Stomach (tissue), 8 donors: ENCODE measurements at regions not wholly inside any gene's neighbourhood (a gene's known extent, or its start where the extent isn't known, plus 50 kb on each side); places are given as distances from the start of the nearest gene placed in this dataset.

Source experiments
- DNase-seq, 2 donors: peaks; one replicate each; pipeline versions ENCODE4 v3.0.0 to v3.0.0-alpha.2; 2013 to 2019
- H3K27ac ChIP-seq, 5 donors: fragments of 200-600 bp in 4 of 5; sonication (generic) in 4 of 5; one replicate each; pipeline ENCODE4 v1.5.1; 2013 to 2019; ENCODE audit warnings: mild to moderate bottlenecking in 1 of 5, moderate library complexity in 1 of 5
- H3K27me3 ChIP-seq, 3 donors: fragments of 200-600 bp; sonication (generic); one replicate each; pipeline ENCODE4 v1.5.1; 2017 to 2019; ENCODE audit warnings: mixed run types in 1 of 3
- H3K36me3 ChIP-seq, 4 donors: fragments of 200-600 bp; sonication (generic); 1 replicate in 3 of 4; 2 replicates in 1 of 4; pipeline ENCODE4 v1.5.1; 2016 to 2019
- H3K4me1 ChIP-seq, 4 donors: fragments of 200-600 bp; sonication (generic); one replicate each; pipeline ENCODE4 v1.5.1; 2016 to 2019
- H3K4me3 ChIP-seq, 4 donors: fragments of 200-600 bp; sonication (generic) in 3 of 4; one replicate each; pipeline ENCODE4 v1.5.1; 2016 to 2019; ENCODE audit warnings: mild to moderate bottlenecking in 1 of 4
- H3K9me3 ChIP-seq, 4 donors: fragments of 200-600 bp; sonication (generic); one replicate each; pipeline ENCODE4 v1.5.1; 2016 to 2019
- EP300 ChIP-seq: sonication (generic); formaldehyde crosslinking; IDR thresholded peaks from one replicate; pipeline ENCODE4 v1.6.1; 2017; ENCODE audit warnings: antibody characterized with exemption
- POLR2A ChIP-seq, 4 donors: fragments of 450-650 bp; IDR thresholded peaks; one replicate each; pipeline ENCODE4 v1.6.1; 2016; ENCODE audit warnings: antibody characterized with exemption in 4 of 4, control low read depth in 2 of 4, mild to moderate bottlenecking in 1 of 4, moderate library complexity in 1 of 4
- POLR2AphosphoS5 ChIP-seq, 3 donors: sonication (generic); formaldehyde crosslinking; IDR thresholded peaks; one replicate each; pipeline ENCODE4 v1.6.1; 2016; ENCODE audit warnings: antibody characterized with exemption in 3 of 3
- WGBS, 5 donors: extraction: QIAGEN DNeasy Blood & Tissue Kit in 3 of 5; methylation state at CpG; one replicate each; pipeline versions ENCODE4 v1.1.5 to v1.1.7; 2013 to 2018; 5-methylcytosine and 5-hydroxymethylcytosine counted together
- intact Hi-C: fragments of 100-400 bp; cut with DNase I; formaldehyde crosslinking; loops from one replicate; pipeline ENCODE4 v1.15.1; 2023; ENCODE audit warnings: low total_unique reads
- TF ChIP-seq, protein P1 (sequence below), 7 experiments: fragments of 450-650 bp in 4 of 7; fragments of 200-600 bp in 3 of 7; sonication (generic) in 3 of 7; IDR thresholded peaks; one replicate each; pipeline ENCODE4 v1.5.1; 2016 to 2019; ENCODE audit warnings: antibody characterized with exemption in 7 of 7, control low read depth in 2 of 7, mild to moderate bottlenecking in 1 of 7
- donor health status: healthy with polysubstance abuse.
- donor health status: Bipolar disorder and iron deficiency.
- donor health status: healthy.

DNA sequence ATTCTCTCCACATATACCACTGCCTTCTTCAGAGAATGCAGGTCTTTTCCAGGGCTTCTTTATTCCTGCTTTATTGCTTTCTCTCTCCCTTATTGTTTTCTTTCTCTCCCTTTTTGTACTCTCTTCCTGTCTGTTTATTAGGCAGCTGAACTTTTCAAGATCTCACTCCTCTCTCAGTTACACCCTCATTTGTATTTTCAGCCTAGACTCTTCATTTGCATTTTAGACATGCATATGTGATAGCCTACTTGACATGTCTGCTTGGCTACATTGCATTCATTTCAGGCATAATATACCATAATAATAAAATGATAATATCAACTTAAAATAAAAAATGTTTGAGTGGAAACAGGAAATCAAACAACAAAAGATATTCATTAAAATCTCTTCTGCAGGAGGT is 377.9 kb upstream of the TNC start:
- Histone ChIP-seq H3K27ac (no peak overlapping the region), H3K4me3 (no peak overlapping the region), H3K36me3 (no peaks in the 10 kb centered on the region), H3K4me1 (peaks cover 0 to 24% (median 5%) of the 10 kb centered on the region in 4 donors), H3K9me3 (no peaks in the 10 kb centered on the region), H3K27me3 (peaks cover 0 to 6% (median 0%) of the 10 kb centered on the region in 3 donors)
- intact Hi-C loops, result no loop called here
- TF ChIP-seq, protein P1, sequence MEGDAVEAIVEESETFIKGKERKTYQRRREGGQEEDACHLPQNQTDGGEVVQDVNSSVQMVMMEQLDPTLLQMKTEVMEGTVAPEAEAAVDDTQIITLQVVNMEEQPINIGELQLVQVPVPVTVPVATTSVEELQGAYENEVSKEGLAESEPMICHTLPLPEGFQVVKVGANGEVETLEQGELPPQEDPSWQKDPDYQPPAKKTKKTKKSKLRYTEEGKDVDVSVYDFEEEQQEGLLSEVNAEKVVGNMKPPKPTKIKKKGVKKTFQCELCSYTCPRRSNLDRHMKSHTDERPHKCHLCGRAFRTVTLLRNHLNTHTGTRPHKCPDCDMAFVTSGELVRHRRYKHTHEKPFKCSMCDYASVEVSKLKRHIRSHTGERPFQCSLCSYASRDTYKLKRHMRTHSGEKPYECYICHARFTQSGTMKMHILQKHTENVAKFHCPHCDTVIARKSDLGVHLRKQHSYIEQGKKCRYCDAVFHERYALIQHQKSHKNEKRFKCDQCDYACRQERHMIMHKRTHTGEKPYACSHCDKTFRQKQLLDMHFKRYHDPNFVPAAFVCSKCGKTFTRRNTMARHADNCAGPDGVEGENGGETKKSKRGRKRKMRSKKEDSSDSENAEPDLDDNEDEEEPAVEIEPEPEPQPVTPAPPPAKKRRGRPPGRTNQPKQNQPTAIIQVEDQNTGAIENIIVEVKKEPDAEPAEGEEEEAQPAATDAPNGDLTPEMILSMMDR (IDR thresholded peaks at IDR 0.05), result no peak
- TF ChIP-seq EP300 (no peak), POLR2AphosphoS5 (IDR thresholded peaks at IDR 0.05) (no peak), POLR2A (IDR thresholded peaks at IDR 0.05) (no peak)
- DNase-seq, result no peak

DNA sequence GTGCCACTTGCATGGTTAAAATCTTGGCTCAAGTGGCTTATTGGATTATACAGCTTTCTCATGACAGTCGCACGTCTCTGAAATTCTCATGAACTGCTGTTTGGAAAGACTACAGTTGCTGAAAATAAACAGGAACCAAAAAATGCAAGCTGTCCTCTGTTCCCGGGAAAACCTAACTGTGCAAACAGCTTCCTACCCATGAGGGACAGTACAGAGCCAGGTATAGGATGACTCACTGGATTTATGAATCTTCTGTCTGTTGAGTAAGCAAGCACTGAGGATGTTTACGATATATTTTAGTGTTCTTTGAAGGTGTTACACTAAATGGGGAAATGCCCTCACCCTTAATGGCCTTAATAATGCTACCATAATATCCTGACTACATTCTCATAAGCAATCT is 380.3 kb upstream of the TNC start:
- H3K36me3 ChIP-seq, result no peaks in the 10 kb centered on the region
- no peak for DNase-seq
- no peak overlapping the region for H3K4me3 ChIP-seq
- intact Hi-C loops, result no loop called here
- no peak overlapping the region for H3K27ac ChIP-seq
- WGBS, 5 donors, result 67 to 77% (median 75%) methylated on average over 4 of the region's 4 CpGs
- peaks cover 0 to 18% (median 5%) of the 10 kb centered on the region in 4 donors for H3K4me1 ChIP-seq
- H3K27me3 ChIP-seq, result peaks cover 0 to 6% (median 0%) of the 10 kb centered on the region in 3 donors
- TF ChIP-seq POLR2AphosphoS5 (IDR thresholded peaks at IDR 0.05), result no peak
- TF ChIP-seq, protein P1 (IDR thresholded peaks at IDR 0.05), result no peak
- no peak for TF ChIP-seq EP300
- no peaks in the 10 kb centered on the region for H3K9me3 ChIP-seq

DNA sequence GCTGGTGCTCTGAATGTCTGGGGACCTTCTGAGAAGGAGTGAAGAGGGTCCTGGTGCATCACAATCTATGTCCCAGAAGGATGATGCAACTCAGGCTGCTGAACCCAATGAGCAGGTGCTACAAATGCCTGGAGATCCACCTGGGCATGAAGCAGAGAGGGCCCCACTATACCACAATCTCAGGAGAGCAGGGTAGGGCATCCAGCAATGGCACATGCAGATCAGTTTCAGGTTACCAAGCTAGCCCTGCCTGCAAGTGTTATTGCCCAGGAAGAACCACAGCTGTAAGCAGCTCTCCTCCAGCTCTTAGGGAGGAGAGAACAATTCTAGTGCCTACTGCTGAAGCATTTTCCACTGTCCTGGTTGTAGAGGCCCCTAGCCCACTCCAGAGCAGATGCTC is 389.2 kb upstream of the TNC start:
- Histone ChIP-seq H3K4me1 (no peaks in the 10 kb centered on the region), H3K36me3 (no peaks in the 10 kb centered on the region), H3K27me3 (no peaks in the 10 kb centered on the region), H3K9me3 (no peaks in the 10 kb centered on the region), H3K4me3 (no peak overlapping the region), H3K27ac (no peak overlapping the region)
- DNase-seq, result no peak
- intact Hi-C loops, result no loop called here
- TF ChIP-seq EP300 (no peak), POLR2A (IDR thresholded peaks at IDR 0.05) (no peak), POLR2AphosphoS5 (IDR thresholded peaks at IDR 0.05) (no peak)
- TF ChIP-seq, protein P1 (IDR thresholded peaks at IDR 0.05), result no peak

DNA sequence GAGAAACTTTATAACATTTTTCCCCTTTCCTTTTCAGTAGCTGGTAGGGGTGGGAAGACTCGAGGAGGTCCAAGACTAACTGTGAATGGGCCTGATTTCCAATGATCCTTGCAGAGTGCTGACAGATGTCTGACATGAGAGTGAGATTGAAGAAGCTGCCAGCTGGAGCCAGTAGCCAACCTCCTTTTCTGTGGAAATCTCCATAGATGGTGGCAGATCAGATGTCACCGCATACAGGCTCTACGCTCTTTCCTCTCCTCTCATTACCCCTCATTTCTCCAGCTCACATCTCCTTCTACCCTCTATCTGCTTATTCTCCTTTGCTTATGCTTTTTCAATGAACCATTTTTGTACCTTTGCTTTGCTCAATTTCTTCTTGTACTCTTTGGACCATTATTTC is 395.2 kb upstream of the TNC start:
- TF ChIP-seq, protein P1 (IDR thresholded peaks at IDR 0.05), result no peak
- TF ChIP-seq POLR2A (IDR thresholded peaks at IDR 0.05) (no peak), EP300 (no peak), POLR2AphosphoS5 (IDR thresholded peaks at IDR 0.05) (no peak)
- intact Hi-C loops, result no loop called here
- Histone ChIP-seq H3K4me3 (no peak overlapping the region), H3K27me3 (no peaks in the 10 kb centered on the region), H3K4me1 (no peaks in the 10 kb centered on the region), H3K27ac (no peak overlapping the region), H3K9me3 (no peaks in the 10 kb centered on the region), H3K36me3 (no peaks in the 10 kb centered on the region)
- WGBS, 5 donors, result 66 to 91% (median 81%) methylated on average over 3 of the region's 3 CpGs
- DNase-seq, result no peak

DNA sequence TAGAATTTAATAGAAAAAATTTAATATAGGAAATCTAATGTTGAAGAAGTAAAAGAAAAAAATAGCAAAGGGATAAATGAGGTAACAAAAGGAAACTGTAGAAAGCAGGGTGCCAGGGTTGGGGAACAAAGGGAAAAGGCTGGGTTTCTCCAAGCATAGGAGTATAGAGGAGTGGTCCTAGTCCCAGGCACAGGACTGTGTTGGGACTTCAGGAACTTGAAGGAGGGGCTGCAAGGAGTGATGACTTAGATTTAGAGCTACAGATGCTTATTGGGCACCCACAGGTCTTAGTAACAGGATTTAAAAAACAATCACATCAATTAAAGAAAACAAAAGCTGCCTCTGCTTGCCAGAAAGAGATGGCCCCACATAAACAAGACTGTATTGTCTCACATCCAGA is 396.5 kb upstream of the TNC start:
- Histone ChIP-seq H3K9me3 (no peaks in the 10 kb centered on the region), H3K27me3 (no peaks in the 10 kb centered on the region), H3K4me3 (no peak overlapping the region), H3K27ac (no peak overlapping the region), H3K4me1 (no peaks in the 10 kb centered on the region), H3K36me3 (no peaks in the 10 kb centered on the region)
- no peak for DNase-seq
- TF ChIP-seq EP300 (no peak), POLR2AphosphoS5 (IDR thresholded peaks at IDR 0.05) (no peak), POLR2A (IDR thresholded peaks at IDR 0.05) (no peak)
- TF ChIP-seq, protein P1 (IDR thresholded peaks at IDR 0.05), result no peak
- intact Hi-C loops, result no loop called here
